SK-N-SH (cell line): ENCODE measurements at regions not wholly inside any gene's neighbourhood (a gene's known extent, or its start where the extent isn't known, plus 50 kb on each side); places are given as distances from the start of the nearest gene placed in this dataset.
A peak's percentile ranks its signal among the peaks of the same experiment; 100 is the strongest.

ENCODE experiments used
- CTCF ChIA-PET: fragments of 300-600, 350-600 bp; formaldehyde crosslinking; extraction: SDS; loops from one replicate; lab custom pipeline; 2021; lab: Yijun Ruan, JAX
- POLR2A ChIA-PET: fragments of 350-600 bp; sonication (Branson Sonifier 250); formaldehyde crosslinking; extraction: SDS; loops from one replicate; lab custom pipeline; 2020; ENCODE audit warnings: antibody characterized with exemption, inconsistent platforms; lab: Yijun Ruan, JAX
- DNase-seq: peaks from one replicate; pipeline ENCODE4 v3.0.0; 2012
- H2AFZ ChIP-seq: fragments of 200-600 bp; sonication (generic); 2 replicates; pipeline ENCODE4 v1.8.1; 2016; ENCODE audit warnings: antibody characterized with exemption, mild to moderate bottlenecking, low read depth
- H3F3A ChIP-seq: fragments of 200-600 bp; sonication (generic); replicated peaks from 2 replicates; pipeline ENCODE3; 2016; ENCODE audit warnings: antibody characterized with exemption, mild to moderate bottlenecking; ENCODE audit not compliant: insufficient read depth
- H3K27ac ChIP-seq, 2 experiments: fragments of 200-500 bp in 1 of 2; fragments of 200-600 bp in 1 of 2; sonication (Bioruptor generic) in 1 of 2; sonication (generic), shearing (Covaris generic) in 1 of 2; 2 replicates each; pipeline versions ENCODE4 v1.5.1 to v1.6.1; 2014 to 2016; ENCODE audit warnings: low read depth in 2 of 2, inconsistent platforms in 1 of 2, low read length in 1 of 2, mild to moderate bottlenecking in 1 of 2, mixed read lengths in 1 of 2
- H3K27me3 ChIP-seq: fragments of 200-600 bp; sonication (generic), shearing (Covaris generic); 2 replicates; pipeline ENCODE4 v1.6.1; 2016; ENCODE audit warnings: mixed run types; ENCODE audit not compliant: insufficient read depth
- H3K36me3 ChIP-seq, 2 experiments: fragments of 200-500 bp in 1 of 2; fragments of 200-600 bp in 1 of 2; sonication (Bioruptor generic) in 1 of 2; sonication (generic) in 1 of 2; replicated peaks in 1 of 2; 2 replicates each; pipeline versions ENCODE3 to v1.5.1; 2014 to 2016; ENCODE audit warnings: low read length in 1 of 2, mild to moderate bottlenecking in 1 of 2; ENCODE audit not compliant: insufficient read depth in 2 of 2, control insufficient read depth in 1 of 2
- H3K4me1 ChIP-seq, 2 experiments: fragments of 200-500 bp in 1 of 2; fragments of 200-600 bp in 1 of 2; sonication (Bioruptor generic) in 1 of 2; sonication (generic), shearing (Covaris generic) in 1 of 2; 2 replicates each; pipeline versions ENCODE4 v1.5.1 to v1.6.1; 2014 to 2016; ENCODE audit warnings: low read depth in 1 of 2, low read length in 1 of 2, mixed run types in 1 of 2; ENCODE audit not compliant: insufficient read depth in 2 of 2, control insufficient read depth in 1 of 2
- H3K4me2 ChIP-seq: fragments of 200-600 bp; sonication (generic), shearing (Covaris generic); 2 replicates; pipeline ENCODE4 v1.6.1; 2017; ENCODE audit warnings: mixed run types
- H3K4me3 ChIP-seq, 2 experiments: fragments of 200-500 bp in 1 of 2; fragments of 200-600 bp in 1 of 2; sonication (Bioruptor generic) in 1 of 2; sonication (generic), shearing (Covaris generic) in 1 of 2; 2 replicates each; pipeline versions ENCODE4 v1.5.1 to v1.8.1; 2014 to 2016; ENCODE audit warnings: low read depth in 2 of 2, inconsistent platforms in 1 of 2, low read length in 1 of 2, mild to moderate bottlenecking in 1 of 2, mixed read lengths in 1 of 2, moderate library complexity in 1 of 2
- H3K79me2 ChIP-seq: fragments of 200-600 bp; sonication (generic); 2 replicates; pipeline ENCODE4 v1.8.1; 2017; ENCODE audit warnings: mild to moderate bottlenecking; ENCODE audit not compliant: insufficient read depth
- H3K9ac ChIP-seq: fragments of 200-600 bp; sonication (generic); 2 replicates; pipeline ENCODE4 v1.6.1; 2017; ENCODE audit warnings: mixed run types
- H3K9me2 ChIP-seq: fragments of 200-600 bp; sonication (generic); 2 replicates; pipeline ENCODE4 v1.6.1; 2017; ENCODE audit warnings: mixed run types
- H3K9me3 ChIP-seq: fragments of 200-600 bp; sonication (generic); 2 replicates; pipeline ENCODE4 v1.6.1; 2017; ENCODE audit warnings: mixed run types, mild to moderate bottlenecking, moderate library complexity
- H4K20me1 ChIP-seq: fragments of 200-600 bp; sonication (generic); 2 replicates; pipeline ENCODE4 v1.6.1; 2017; ENCODE audit warnings: mild to moderate bottlenecking, mixed run types; ENCODE audit not compliant: insufficient read depth
- CHD2 ChIP-seq: fragments of 150-350 bp; IDR thresholded peaks from 2 replicates; pipeline ENCODE4 v1.6.1; 2018; ENCODE audit warnings: low read length; ENCODE audit not compliant: partially characterized antibody
- CTCF ChIP-seq: fragments of 200-600 bp; sonication (generic); IDR thresholded peaks from 2 replicates; pipeline ENCODE4 v1.6.1; 2017; ENCODE audit warnings: antibody characterized with exemption, mild to moderate bottlenecking, moderate library complexity
- EP300 ChIP-seq, 2 experiments: IDR thresholded peaks; 2 replicates each; pipeline versions ENCODE4 v1.4.0 to v1.6.1; 2012; ENCODE audit warnings: borderline replicate concordance in 1 of 2, low read depth in 1 of 2, low read length in 1 of 2
- EZH2phosphoT487 ChIP-seq: fragments of 200-600 bp; sonication (generic); IDR thresholded peaks from 2 replicates; pipeline ENCODE4 v1.6.1; 2017; ENCODE audit warnings: low read depth, mixed run types, mild to moderate bottlenecking, antibody characterized with exemption, moderate library complexity, borderline replicate concordance
- FOSL2 ChIP-seq: IDR thresholded peaks from 2 replicates; pipeline ENCODE4 v1.4.0; 2012; ENCODE audit warnings: low read depth, mild to moderate bottlenecking, moderate library complexity, borderline replicate concordance
- FOXJ3 ChIP-seq: sonication (generic); formaldehyde crosslinking; IDR thresholded peaks from 2 replicates; pipeline ENCODE4 v1.5.1; 2020; ENCODE audit warnings: mild to moderate bottlenecking, missing genetic modification reagents
- FOXM1 ChIP-seq: IDR thresholded peaks from 2 replicates; pipeline ENCODE4 v1.4.0; 2012; ENCODE audit warnings: low read depth, mild to moderate bottlenecking
- GATA2 ChIP-seq: sonication (generic); formaldehyde crosslinking; IDR thresholded peaks from 2 replicates; pipeline ENCODE4 v1.5.0; 2020; ENCODE audit warnings: mild to moderate bottlenecking, missing genetic modification reagents
- JUND ChIP-seq: IDR thresholded peaks from 2 replicates; pipeline ENCODE4 v1.4.0; 2012
- NRF1 ChIP-seq: IDR thresholded peaks from 2 replicates; pipeline ENCODE4 v1.6.1; 2012; ENCODE audit warnings: low read depth, mild to moderate bottlenecking, low read length
- PBX3 ChIP-seq: IDR thresholded peaks from 2 replicates; pipeline ENCODE4; 2012
- POLR2AphosphoS5 ChIP-seq: IDR thresholded peaks from 2 replicates; pipeline ENCODE4 v1.6.1; 2012; ENCODE audit warnings: low read depth, low read length
- RAD21 ChIP-seq: IDR thresholded peaks from 2 replicates; pipeline ENCODE4 v1.6.1; 2012; ENCODE audit warnings: mild to moderate bottlenecking, low read length
- RCOR1 ChIP-seq: fragments of 150-350 bp; IDR thresholded peaks from 2 replicates; pipeline ENCODE4 v1.6.1; 2017; ENCODE audit warnings: antibody characterized with exemption, low read length
- TCF12 ChIP-seq: IDR thresholded peaks from 2 replicates; pipeline ENCODE4 v1.4.0; 2012
- USF1 ChIP-seq: IDR thresholded peaks from 2 replicates; pipeline ENCODE4 v1.4.0; 2012; ENCODE audit warnings: low read depth, borderline replicate concordance
- YY1 ChIP-seq: IDR thresholded peaks from 2 replicates; pipeline ENCODE4 v1.4.0; 2012; ENCODE audit warnings: low read depth, mild to moderate bottlenecking
- WGBS: methylation state at CpG from one replicate; pipeline ENCODE4 v1.1.6; 2017; ENCODE audit warnings: low lambda C conversion rate; 5-methylcytosine and 5-hydroxymethylcytosine counted together
- TF ChIP-seq, protein P1 (sequence below): fragments of 150-350 bp; IDR thresholded peaks from 2 replicates; pipeline ENCODE4 v1.6.1; 2016; ENCODE audit warnings: mild to moderate bottlenecking, low read depth, low read length

DNA sequence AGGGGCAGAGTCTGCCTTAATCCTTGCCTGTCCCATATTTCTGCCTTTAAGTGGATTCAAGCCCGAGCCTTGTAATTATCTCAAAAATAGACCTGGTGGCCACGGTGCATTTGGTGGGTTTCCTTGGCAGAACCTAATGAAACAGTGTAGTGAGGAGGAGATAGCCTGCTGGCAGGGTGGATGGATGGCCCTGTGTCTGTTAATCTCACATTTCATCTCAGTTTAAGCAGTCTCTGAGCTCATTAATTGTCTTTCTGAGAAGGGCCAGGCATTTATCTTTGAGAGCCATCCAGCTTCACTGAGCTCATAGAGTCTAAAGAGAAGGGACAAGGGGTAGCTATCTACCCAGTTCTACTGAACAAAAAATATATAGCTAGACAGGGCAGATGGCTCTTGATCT lies 364.0 kb upstream of the EEF2KMT start:
- no peaks in the 10 kb centered on the region for H3K9me2 ChIP-seq
- ChIA-PET POLR2A (interaction anchor here (0.9 kb wide), 1 partner anchor 49 kb away, joined by 3 read pairs; no protein-coding TSS in a partner anchor), CTCF (interaction anchor here (1.2 to 2.4 kb wide), 4 partner anchors 19 to 222 kb away, joined by 3 to 12 read pairs (median 4); no protein-coding TSS in a partner anchor)
- no peak overlapping the region for H3K9ac ChIP-seq
- peak overlapping the region in 1 of 2 experiments; percentile 95; a peak in 2 of 4 replicates for H3K27ac ChIP-seq
- H3K4me3 ChIP-seq, result no peak overlapping the region; a peak in 1 of 4 replicates
- H4K20me1 ChIP-seq, result no peaks in the 10 kb centered on the region
- no peak overlapping the region for H2AFZ ChIP-seq
- no peak overlapping the region for H3K4me2 ChIP-seq
- DNase-seq, result peak; percentile 72
- no peaks in the 10 kb centered on the region for H3K27me3 ChIP-seq
- no peaks in the 10 kb centered on the region for H3F3A ChIP-seq
- no peaks in the 10 kb centered on the region for H3K79me2 ChIP-seq
- WGBS, result 0% methylated on average over 2 of the region's 2 CpGs
- TF ChIP-seq RAD21 (peak; percentile 14; the same call in 1 of the 2 replicates), FOXM1 (no peak), EP300 (IDR thresholded peaks at IDR 0.05; ENCODE audit: borderline replicate concordance in 1 of 2, low read depth in 1 of 2, low read length in 1 of 2) (peak in 1 of 2 experiments; percentile 88; a peak in 2 of 4 replicates), RCOR1 (peak; percentile 64; the same call in 1 of the 2 replicates), GATA2 (CRISPR knock-in tag) (peak; percentile 89), TCF12 (0 out of 2 replicates have a peak, but pooled peaks have one; percentile 29), FOXJ3 (CRISPR knock-in tag) (peak; percentile 41; the same call in 1 of the 2 replicates), CHD2 (peak; percentile 66), YY1 (no peak)
- H3K4me1 ChIP-seq, result peaks cover 0 to 33% of the 10 kb centered on the region in 2 experiments; a peak in 2 of 4 replicates
- H3K9me3 ChIP-seq, result no peaks in the 10 kb centered on the region
- no peaks in the 10 kb centered on the region for H3K36me3 ChIP-seq

DNA sequence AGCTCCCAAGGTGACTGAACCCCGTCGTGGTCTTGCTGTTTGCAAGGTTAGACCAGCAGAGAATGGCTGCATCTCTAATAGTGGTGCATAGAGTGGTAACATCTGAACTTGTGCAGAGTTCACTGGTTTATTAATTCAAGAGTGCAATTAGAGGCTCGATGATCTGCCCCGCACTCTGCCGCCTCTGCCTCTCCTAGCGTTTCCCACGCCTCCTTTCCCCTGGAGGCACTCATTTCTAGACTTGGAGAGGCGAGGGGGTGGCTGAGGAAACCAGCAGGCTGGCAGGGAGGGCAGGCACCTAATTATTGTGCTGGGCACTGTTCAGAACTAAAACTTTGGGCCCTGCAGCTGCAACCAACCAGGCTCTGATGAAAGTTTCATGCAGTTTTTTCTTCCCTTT lies 363.5 kb upstream of the EEF2KMT start:
- no peak overlapping the region for H3K4me2 ChIP-seq
- H3F3A ChIP-seq, result no peaks in the 10 kb centered on the region
- H4K20me1 ChIP-seq, result no peaks in the 10 kb centered on the region
- WGBS, result 5% methylated on average over 8 of the region's 8 CpGs
- H3K9ac ChIP-seq, result no peak overlapping the region
- peaks cover 0 to 33% of the 10 kb centered on the region in 2 experiments; a peak in 2 of 4 replicates for H3K4me1 ChIP-seq
- no peaks in the 10 kb centered on the region for H3K9me2 ChIP-seq
- no peak for TF ChIP-seq NRF1
- TF ChIP-seq FOSL2, result no peak
- TF ChIP-seq CTCF, result no peak
- no peak for TF ChIP-seq POLR2AphosphoS5
- TF ChIP-seq CHD2, result no peak
- TF ChIP-seq, protein P1, sequence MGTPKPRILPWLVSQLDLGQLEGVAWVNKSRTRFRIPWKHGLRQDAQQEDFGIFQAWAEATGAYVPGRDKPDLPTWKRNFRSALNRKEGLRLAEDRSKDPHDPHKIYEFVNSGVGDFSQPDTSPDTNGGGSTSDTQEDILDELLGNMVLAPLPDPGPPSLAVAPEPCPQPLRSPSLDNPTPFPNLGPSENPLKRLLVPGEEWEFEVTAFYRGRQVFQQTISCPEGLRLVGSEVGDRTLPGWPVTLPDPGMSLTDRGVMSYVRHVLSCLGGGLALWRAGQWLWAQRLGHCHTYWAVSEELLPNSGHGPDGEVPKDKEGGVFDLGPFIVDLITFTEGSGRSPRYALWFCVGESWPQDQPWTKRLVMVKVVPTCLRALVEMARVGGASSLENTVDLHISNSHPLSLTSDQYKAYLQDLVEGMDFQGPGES, result no peak
- no peak for TF ChIP-seq PBX3
- TF ChIP-seq JUND, result no peak
- no peak for TF ChIP-seq RAD21
- no peak for TF ChIP-seq EZH2phosphoT487
- TF ChIP-seq USF1, result no peak
- H3K27ac ChIP-seq, result peak overlapping the region in 1 of 2 experiments; percentile 95; a peak in 2 of 4 replicates
- peak; percentile 41 for DNase-seq
- CTCF ChIA-PET, result interaction anchor here (0.5 to 2.4 kb wide), 5 partner anchors 19 to 221 kb away, joined by 3 to 12 read pairs (median 3); no protein-coding TSS in a partner anchor
- no peak overlapping the region for H2AFZ ChIP-seq
- no peak overlapping the region for H3K4me3 ChIP-seq
- H3K79me2 ChIP-seq, result no peaks in the 10 kb centered on the region
- H3K36me3 ChIP-seq, result no peaks in the 10 kb centered on the region
- no peaks in the 10 kb centered on the region for H3K27me3 ChIP-seq
- POLR2A ChIA-PET, result interaction anchor here (0.9 kb wide), 1 partner anchor 48 kb away, joined by 3 read pairs; no protein-coding TSS in a partner anchor
- H3K9me3 ChIP-seq, result no peaks in the 10 kb centered on the region
